B cell (primary cell): ENCODE measurements at regions not wholly inside any gene's neighbourhood (a gene's known extent, or its start where the extent isn't known, plus 50 kb on each side); places are given as distances from the start of the nearest gene placed in this dataset.

ENCODE experiments used
- ATAC-seq: fragments of 200-7000 bp; cut with Tn5 transposase; one replicate; pipeline ENCODE4 v1.10.0; 2021; ENCODE audit warnings: low read depth, mild to moderate bottlenecking, moderate number of reproducible peaks, moderate library complexity
- CTCF ChIA-PET: fragments of 350-600 bp; sonication (Branson Sonifier 250); formaldehyde crosslinking; loops from one replicate; lab custom pipeline; 2021; ENCODE audit warnings: antibody characterized with exemption, inconsistent platforms; lab: Charles Lee
- POLR2A ChIA-PET: fragments of 350-600 bp; sonication (Branson Sonifier 250); formaldehyde crosslinking; loops from one replicate; lab custom pipeline; 2021; ENCODE audit warnings: antibody characterized with exemption; lab: Charles Lee
- DNase-seq: peaks from one replicate; pipeline ENCODE4 v3.0.0; 2013
- H2AFZ ChIP-seq: 2 replicates; pipeline ENCODE4 v1.6.1; 2012; ENCODE audit warnings: mild to moderate bottlenecking, low read depth, low read length; ENCODE audit not compliant: insufficient read depth, poor library complexity, severe bottlenecking
- H3K27ac ChIP-seq, 2 donors: 1 replicate in 1 of 2; 2 replicates in 1 of 2; pipeline ENCODE4 v1.5.1; 2012 to 2013; ENCODE audit warnings: low read length in 2 of 2, mild to moderate bottlenecking in 2 of 2, moderate library complexity in 1 of 2
- H3K27me3 ChIP-seq, 4 experiments: fragments of 200-600 bp in 1 of 4; sonication (generic) in 1 of 4; replicated peaks in 1 of 4; 1 replicate in 2 of 4; 2 replicates in 2 of 4; pipeline versions ENCODE4 v1.6.1 to v1.7.0; 2013 to 2016; ENCODE audit warnings: low read length in 3 of 4, mild to moderate bottlenecking in 2 of 4, mixed read lengths in 1 of 4, moderate library complexity in 1 of 4; ENCODE audit not compliant: insufficient read depth in 4 of 4, control insufficient read depth in 3 of 4; ENCODE audit errors: control extremely low read depth in 1 of 4
- H3K36me3 ChIP-seq, 2 experiments: replicated peaks in 1 of 2; 1 replicate in 1 of 2; 2 replicates in 1 of 2; pipeline versions ENCODE4 v1.6.1 to v1.7.1; 2013; ENCODE audit warnings: low read length in 1 of 2; ENCODE audit not compliant: insufficient read depth in 2 of 2, control insufficient read depth in 1 of 2; ENCODE audit errors: control extremely low read depth in 1 of 2, extremely low read depth in 1 of 2
- H3K4me1 ChIP-seq, 2 donors: fragments of 200-600 bp in 1 of 2; sonication (generic) in 1 of 2; 1 replicate in 1 of 2; 2 replicates in 1 of 2; pipeline versions ENCODE4 v1.5.1 to v1.6.1; 2013 to 2017; ENCODE audit warnings: low read length in 2 of 2; ENCODE audit not compliant: control insufficient read depth in 2 of 2, insufficient read depth in 2 of 2
- H3K4me2 ChIP-seq: replicated peaks from 2 replicates; pipeline ENCODE3; 2012; ENCODE audit warnings: mild to moderate bottlenecking, low read depth, low read length; ENCODE audit not compliant: poor library complexity, severe bottlenecking
- H3K4me3 ChIP-seq, 5 experiments: fragments of 200-600 bp in 1 of 5; sonication (generic) in 1 of 5; 1 replicate in 3 of 5; 2 replicates in 2 of 5; pipeline versions ENCODE4 v1.5.1 to v1.7.0; 2011 to 2016; ENCODE audit warnings: low read length in 4 of 5, mild to moderate bottlenecking in 4 of 5, low read depth in 2 of 5, control low read depth in 1 of 5, moderate library complexity in 1 of 5; ENCODE audit not compliant: insufficient read depth in 1 of 5; ENCODE audit errors: control extremely low read depth in 1 of 5, extremely low read depth in 1 of 5
- H3K79me2 ChIP-seq: fragments of 200-600 bp; sonication (generic); one replicate; pipeline ENCODE4 v1.6.0; 2016; ENCODE audit warnings: low read length; ENCODE audit not compliant: control insufficient read depth, insufficient read depth
- H3K9ac ChIP-seq: fragments of 200-600 bp; sonication (generic); 2 replicates; pipeline ENCODE4 v1.6.1; 2017; ENCODE audit warnings: mild to moderate bottlenecking, low read length, moderate library complexity
- H3K9me3 ChIP-seq, 3 donors: one replicate each; pipeline versions ENCODE4 v1.6.1 to v1.7.1; 2013; ENCODE audit warnings: low read length in 2 of 3; ENCODE audit not compliant: control insufficient read depth in 2 of 3, insufficient read depth in 1 of 3; ENCODE audit errors: control extremely low read depth in 1 of 3
- H4K20me1 ChIP-seq: 2 replicates; pipeline ENCODE4 v1.6.0; 2012; ENCODE audit warnings: mild to moderate bottlenecking, low read length; ENCODE audit not compliant: insufficient read depth, control insufficient read depth, poor library complexity, severe bottlenecking
- H3K27ac Mint-ChIP-seq: one replicate; pipeline ENCODE4 v1.8.0; 2021; ENCODE audit warnings: mixed read lengths
- H3K27me3 Mint-ChIP-seq: one replicate; pipeline ENCODE4 v1.8.0; 2021; ENCODE audit warnings: mixed read lengths
- H3K4me1 Mint-ChIP-seq: one replicate; pipeline ENCODE4 v1.8.0; 2021; ENCODE audit warnings: mixed read lengths
- H3K4me3 Mint-ChIP-seq: one replicate; pipeline ENCODE4 v1.8.0; 2021; ENCODE audit warnings: mixed read lengths
- H3K9me3 Mint-ChIP-seq: one replicate; pipeline ENCODE4 v1.8.0; 2022; ENCODE audit warnings: mixed read lengths; ENCODE audit not compliant: insufficient read depth
- EZH2 ChIP-seq: IDR thresholded peaks from 2 replicates; pipeline ENCODE4 v1.6.1; 2012; ENCODE audit warnings: borderline replicate concordance, low read depth, mild to moderate bottlenecking, moderate library complexity, low read length; ENCODE audit not compliant: insufficient read depth, poor library complexity, severe bottlenecking
- WGBS: methylation state at CpG from one replicate; pipeline ENCODE4 v1.1.5; 2013; ENCODE audit warnings: missing lambda C conversion rate; ENCODE audit not compliant: insufficient coverage; 5-methylcytosine and 5-hydroxymethylcytosine counted together
- intact Hi-C: fragments of 100-400 bp; cut with micrococcal nuclease; formaldehyde crosslinking; loops from one replicate; pipeline ENCODE4 v1.10.0; 2022
- TF ChIP-seq, protein P1 (sequence below): fragments of 200-600 bp; IDR thresholded peaks from one replicate; pipeline ENCODE4 v1.8.0; 2022; ENCODE audit warnings: antibody characterized with exemption, mild to moderate bottlenecking

DNA sequence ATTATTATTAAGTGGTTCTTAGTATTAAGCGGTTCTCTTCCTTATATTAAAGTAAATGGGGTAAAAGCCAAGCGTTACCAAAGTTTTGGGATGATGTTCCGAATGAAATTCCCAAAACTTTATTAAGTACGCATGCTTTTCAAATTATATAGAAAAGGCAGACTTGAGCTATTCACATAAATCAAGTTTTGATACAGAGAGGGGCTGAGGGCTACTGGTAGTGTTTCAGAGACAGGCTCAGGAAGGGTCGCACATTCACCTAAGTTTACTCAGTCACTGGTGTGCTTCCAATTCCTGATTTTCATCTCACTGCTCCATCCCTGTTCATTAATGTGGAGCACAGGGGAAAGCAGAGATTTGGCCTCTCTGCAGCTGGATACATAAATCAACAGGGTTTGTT is 652.2 kb downstream of the QKI start:
- H3K9me3 Mint-ChIP-seq, result no peaks in the 10 kb centered on the region
- Histone ChIP-seq H4K20me1 (no peaks in the 10 kb centered on the region), H3K4me3 (no peak overlapping the region), H3K9ac (no peak overlapping the region), H3K36me3 (no peaks in the 10 kb centered on the region), H2AFZ (no peak overlapping the region), H3K27ac (no peak overlapping the region), H3K4me2 (no peak overlapping the region), H3K27me3 (peaks cover 0 to 3% (median 1%) of the 10 kb centered on the region in 4 experiments), H3K79me2 (no peaks in the 10 kb centered on the region), H3K4me1 (no peaks in the 10 kb centered on the region), H3K9me3 (peaks cover 0 to 3% (median 0%) of the 10 kb centered on the region in 3 donors)
- no peak overlapping the region for H3K27ac Mint-ChIP-seq
- intact Hi-C loops, result no loop called here
- TF ChIP-seq EZH2, result no peak
- TF ChIP-seq, protein P1, sequence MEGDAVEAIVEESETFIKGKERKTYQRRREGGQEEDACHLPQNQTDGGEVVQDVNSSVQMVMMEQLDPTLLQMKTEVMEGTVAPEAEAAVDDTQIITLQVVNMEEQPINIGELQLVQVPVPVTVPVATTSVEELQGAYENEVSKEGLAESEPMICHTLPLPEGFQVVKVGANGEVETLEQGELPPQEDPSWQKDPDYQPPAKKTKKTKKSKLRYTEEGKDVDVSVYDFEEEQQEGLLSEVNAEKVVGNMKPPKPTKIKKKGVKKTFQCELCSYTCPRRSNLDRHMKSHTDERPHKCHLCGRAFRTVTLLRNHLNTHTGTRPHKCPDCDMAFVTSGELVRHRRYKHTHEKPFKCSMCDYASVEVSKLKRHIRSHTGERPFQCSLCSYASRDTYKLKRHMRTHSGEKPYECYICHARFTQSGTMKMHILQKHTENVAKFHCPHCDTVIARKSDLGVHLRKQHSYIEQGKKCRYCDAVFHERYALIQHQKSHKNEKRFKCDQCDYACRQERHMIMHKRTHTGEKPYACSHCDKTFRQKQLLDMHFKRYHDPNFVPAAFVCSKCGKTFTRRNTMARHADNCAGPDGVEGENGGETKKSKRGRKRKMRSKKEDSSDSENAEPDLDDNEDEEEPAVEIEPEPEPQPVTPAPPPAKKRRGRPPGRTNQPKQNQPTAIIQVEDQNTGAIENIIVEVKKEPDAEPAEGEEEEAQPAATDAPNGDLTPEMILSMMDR, result no peak
- POLR2A ChIA-PET, result no interaction called here
- H3K4me1 Mint-ChIP-seq, result no peaks in the 10 kb centered on the region
- H3K27me3 Mint-ChIP-seq, result no peaks in the 10 kb centered on the region
- no peak overlapping the region for H3K4me3 Mint-ChIP-seq
- 83% methylated on average over 1 of the region's 5 CpGs for WGBS
- DNase-seq (no peak), ATAC-seq (no peak)
- CTCF ChIA-PET, result no interaction called here

- H3K27ac Mint-ChIP-seq, result no peak overlapping the region
- ChIA-PET CTCF (no interaction called here), POLR2A (no interaction called here)
- Histone ChIP-seq H3K9me3 (peaks cover 0 to 3% (median 0%) of the 10 kb centered on the region in 3 donors), H3K4me2 (no peak overlapping the region), H3K9ac (no peak overlapping the region), H3K4me1 (no peaks in the 10 kb centered on the region), H3K4me3 (no peak overlapping the region), H3K27me3 (peaks cover 0 to 3% (median 1%) of the 10 kb centered on the region in 4 experiments), H3K27ac (no peak overlapping the region), H3K79me2 (no peaks in the 10 kb centered on the region), H2AFZ (no peak overlapping the region), H3K36me3 (no peaks in the 10 kb centered on the region), H4K20me1 (no peaks in the 10 kb centered on the region)
- no peaks in the 10 kb centered on the region for H3K4me1 Mint-ChIP-seq
- WGBS, result 67% methylated on average over 3 of the region's 6 CpGs
- ATAC-seq (no peak), DNase-seq (no peak)
- H3K9me3 Mint-ChIP-seq, result no peaks in the 10 kb centered on the region
- no peak overlapping the region for H3K4me3 Mint-ChIP-seq
- no peaks in the 10 kb centered on the region for H3K27me3 Mint-ChIP-seq
- TF ChIP-seq, protein P1, result no peak
- no peak for TF ChIP-seq EZH2
- intact Hi-C loops, result no loop called here
Observed at GRCh38 chr6:164066335-164066734, 651.8 kb downstream of the QKI start.
